ENCODE measurements at regions not wholly inside any gene's neighbourhood (a gene's known extent, or its start where the extent isn't known, plus 50 kb on each side); places are given as distances from the start of the nearest gene placed in this dataset.

GRCh38 chr1:212190169-212190568 lies 95.0 kb upstream of the PPP2R5A start:
- TF ChIP-seq TEAD4 (IDR thresholded peaks at IDR 0.05) (no peak), FOXM1 (IDR thresholded peaks at IDR 0.05; ENCODE audit: borderline replicate concordance, low read depth) (no peak)

DNA sequence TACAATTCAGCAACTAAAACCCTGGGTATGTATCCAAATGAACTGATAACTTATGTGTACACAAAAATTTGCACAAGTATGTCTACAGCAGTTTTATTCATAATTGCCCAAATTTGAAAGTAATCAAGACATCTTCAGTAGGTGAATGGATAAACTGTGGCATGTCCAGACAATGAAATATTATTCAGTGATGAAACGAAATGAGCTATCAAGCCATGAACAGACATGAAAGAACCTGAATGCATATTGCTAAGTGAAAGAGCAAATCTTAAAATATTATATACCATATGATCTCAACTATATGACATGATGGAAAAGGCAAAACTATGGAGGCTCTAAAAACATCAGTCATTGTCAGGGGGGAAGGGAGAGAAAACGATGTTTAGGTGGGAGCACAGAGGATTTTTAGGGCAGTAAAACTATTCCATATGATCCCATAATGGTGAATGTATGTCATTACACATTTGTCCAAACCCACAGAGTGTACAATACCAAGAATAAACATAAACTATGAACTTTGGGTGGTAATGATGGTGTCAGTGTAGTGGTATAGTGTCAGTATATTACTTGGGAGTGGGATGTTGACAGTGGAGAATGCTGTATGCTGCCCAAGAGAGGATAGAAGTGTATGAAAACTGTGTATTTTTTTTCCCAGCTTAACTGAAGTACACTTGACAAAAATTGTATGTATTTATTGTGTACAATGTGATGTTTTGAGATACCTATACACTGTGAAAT lies 92.8 kb upstream of the PPP2R5A start:
- no peak for TF ChIP-seq RAD21 (IDR thresholded peaks at IDR 0.05; ENCODE audit: low read depth)
- TF ChIP-seq FOXM1 (IDR thresholded peaks at IDR 0.05; ENCODE audit: borderline replicate concordance, low read depth) = no peak
- TF ChIP-seq YY1 (IDR thresholded peaks at IDR 0.05; ENCODE audit: low read depth) = no peak
- TF ChIP-seq ZBTB7A (IDR thresholded peaks at IDR 0.05; ENCODE audit: low read depth) = no peak
- no peak for TF ChIP-seq MAX (IDR thresholded peaks at IDR 0.05)
- TF ChIP-seq NFIC (IDR thresholded peaks at IDR 0.05) = no peak
- no peak for TF ChIP-seq TEAD4 (IDR thresholded peaks at IDR 0.05)
- TF ChIP-seq CEBPB (IDR thresholded peaks at IDR 0.05) = no peak
- no peak for TF ChIP-seq CREB1 (IDR thresholded peaks at IDR 0.05; ENCODE audit: low read depth)
- no peak for TF ChIP-seq TAF1 (IDR thresholded peaks at IDR 0.05; ENCODE audit: low read depth)
- TF ChIP-seq TCF12 (IDR thresholded peaks at IDR 0.05; ENCODE audit: low read depth) = no peak
- TF ChIP-seq EGR1 (IDR thresholded peaks at IDR 0.05) = no peak
- TF ChIP-seq, protein P1, sequence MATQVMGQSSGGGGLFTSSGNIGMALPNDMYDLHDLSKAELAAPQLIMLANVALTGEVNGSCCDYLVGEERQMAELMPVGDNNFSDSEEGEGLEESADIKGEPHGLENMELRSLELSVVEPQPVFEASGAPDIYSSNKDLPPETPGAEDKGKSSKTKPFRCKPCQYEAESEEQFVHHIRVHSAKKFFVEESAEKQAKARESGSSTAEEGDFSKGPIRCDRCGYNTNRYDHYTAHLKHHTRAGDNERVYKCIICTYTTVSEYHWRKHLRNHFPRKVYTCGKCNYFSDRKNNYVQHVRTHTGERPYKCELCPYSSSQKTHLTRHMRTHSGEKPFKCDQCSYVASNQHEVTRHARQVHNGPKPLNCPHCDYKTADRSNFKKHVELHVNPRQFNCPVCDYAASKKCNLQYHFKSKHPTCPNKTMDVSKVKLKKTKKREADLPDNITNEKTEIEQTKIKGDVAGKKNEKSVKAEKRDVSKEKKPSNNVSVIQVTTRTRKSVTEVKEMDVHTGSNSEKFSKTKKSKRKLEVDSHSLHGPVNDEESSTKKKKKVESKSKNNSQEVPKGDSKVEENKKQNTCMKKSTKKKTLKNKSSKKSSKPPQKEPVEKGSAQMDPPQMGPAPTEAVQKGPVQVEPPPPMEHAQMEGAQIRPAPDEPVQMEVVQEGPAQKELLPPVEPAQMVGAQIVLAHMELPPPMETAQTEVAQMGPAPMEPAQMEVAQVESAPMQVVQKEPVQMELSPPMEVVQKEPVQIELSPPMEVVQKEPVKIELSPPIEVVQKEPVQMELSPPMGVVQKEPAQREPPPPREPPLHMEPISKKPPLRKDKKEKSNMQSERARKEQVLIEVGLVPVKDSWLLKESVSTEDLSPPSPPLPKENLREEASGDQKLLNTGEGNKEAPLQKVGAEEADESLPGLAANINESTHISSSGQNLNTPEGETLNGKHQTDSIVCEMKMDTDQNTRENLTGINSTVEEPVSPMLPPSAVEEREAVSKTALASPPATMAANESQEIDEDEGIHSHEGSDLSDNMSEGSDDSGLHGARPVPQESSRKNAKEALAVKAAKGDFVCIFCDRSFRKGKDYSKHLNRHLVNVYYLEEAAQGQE (IDR thresholded peaks at IDR 0.05; ENCODE audit: low read depth) = no peak
- no peak for TF ChIP-seq USF1 (IDR thresholded peaks at IDR 0.05)
- no peak for TF ChIP-seq EP300 (IDR thresholded peaks at IDR 0.05; ENCODE audit: borderline replicate concordance)

- TF ChIP-seq NFIC (IDR thresholded peaks at IDR 0.05) = no peak
These were observed 88.9 kb upstream of the PPP2R5A start for GRCh38 chr1:212196355-212196754.

DNA sequence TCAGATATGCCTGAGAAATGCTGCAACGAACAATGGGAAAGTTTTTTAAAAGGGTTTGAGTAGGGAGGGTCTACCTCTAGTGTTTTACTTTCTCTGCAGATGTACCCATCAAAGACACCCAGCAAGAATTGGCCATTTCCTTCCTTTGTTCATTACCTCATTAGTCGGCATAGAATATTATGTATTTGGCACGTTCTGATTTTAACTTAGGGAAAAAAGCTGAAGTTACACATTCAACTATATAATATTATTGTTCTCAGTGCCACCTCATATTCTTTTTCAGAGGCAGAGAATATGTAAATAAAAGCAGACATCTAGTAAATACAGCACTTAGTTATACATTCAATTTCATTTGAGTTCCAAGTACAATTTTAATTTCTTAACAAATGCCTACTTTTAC lies 83.7 kb upstream of the PPP2R5A start:
- TF ChIP-seq USF1 (IDR thresholded peaks at IDR 0.05) (no peak), EGR1 (IDR thresholded peaks at IDR 0.05) (no peak), CEBPB (IDR thresholded peaks at IDR 0.05) (no peak), TCF12 (IDR thresholded peaks at IDR 0.05; ENCODE audit: low read depth) (no peak), EP300 (IDR thresholded peaks at IDR 0.05; ENCODE audit: borderline replicate concordance) (no peak)
- TF ChIP-seq, protein P1 (IDR thresholded peaks at IDR 0.05; ENCODE audit: low read depth) = no peak

- TF ChIP-seq CREB1 (IDR thresholded peaks at IDR 0.05; ENCODE audit: low read depth) (no peak), EGR1 (IDR thresholded peaks at IDR 0.05) (no peak), MAX (IDR thresholded peaks at IDR 0.05) (no peak), CEBPB (IDR thresholded peaks at IDR 0.05) (no peak), RAD21 (IDR thresholded peaks at IDR 0.05; ENCODE audit: low read depth) (no peak), ZBTB7A (IDR thresholded peaks at IDR 0.05; ENCODE audit: low read depth) (no peak), FOXM1 (IDR thresholded peaks at IDR 0.05; ENCODE audit: borderline replicate concordance, low read depth) (no peak), TEAD4 (IDR thresholded peaks at IDR 0.05) (no peak), TCF12 (IDR thresholded peaks at IDR 0.05; ENCODE audit: low read depth) (no peak), USF1 (IDR thresholded peaks at IDR 0.05) (no peak), NFIC (IDR thresholded peaks at IDR 0.05) (no peak), TAF1 (IDR thresholded peaks at IDR 0.05; ENCODE audit: low read depth) (no peak), EP300 (IDR thresholded peaks at IDR 0.05; ENCODE audit: borderline replicate concordance) (no peak), YY1 (IDR thresholded peaks at IDR 0.05; ENCODE audit: low read depth) (no peak)
- TF ChIP-seq, protein P1 (IDR thresholded peaks at IDR 0.05; ENCODE audit: low read depth) = no peak
These were observed 81.6 kb upstream of the PPP2R5A start for GRCh38 chr1:212203630-212204029.
